Neural cell (in vitro differentiated cells): ENCODE measurements at regions not wholly inside any gene's neighbourhood (a gene's known extent, or its start where the extent isn't known, plus 50 kb on each side); places are given as distances from the start of the nearest gene placed in this dataset.

ENCODE experiments used
- H2AFZ ChIP-seq: fragments of 200-600, 300-800 bp; sonication (generic), shearing (Covaris generic); 2 replicates; pipeline ENCODE4 v1.6.0; 2014; ENCODE audit warnings: low read depth, mild to moderate bottlenecking, antibody characterized with exemption, low read length, moderate library complexity
- H3F3A ChIP-seq: fragments of 200-600 bp; shearing (Covaris generic); 2 replicates; pipeline ENCODE4 v1.6.1; 2016; ENCODE audit warnings: mild to moderate bottlenecking, moderate library complexity, mixed read lengths, antibody characterized with exemption, low read length; ENCODE audit not compliant: insufficient read depth, poor library complexity, severe bottlenecking
- H3K27ac ChIP-seq: fragments of 200-600, 300-800 bp; sonication (generic), shearing (Covaris generic); 2 replicates; pipeline ENCODE4 v1.5.1; 2014; ENCODE audit warnings: mild to moderate bottlenecking, low read length, moderate library complexity
- H3K27me3 ChIP-seq: fragments of 300-800, 200-600 bp; sonication (generic), shearing (Covaris generic); 2 replicates; pipeline ENCODE4 v1.6.0; 2014; ENCODE audit warnings: mild to moderate bottlenecking, low read depth, low read length, moderate library complexity; ENCODE audit not compliant: insufficient read depth
- H3K36me3 ChIP-seq: fragments of 300-800, 200-600 bp; sonication (generic), shearing (Covaris generic); 2 replicates; pipeline ENCODE4 v1.5.1; 2014; ENCODE audit warnings: mild to moderate bottlenecking, antibody characterized with exemption, low read length, moderate library complexity; ENCODE audit not compliant: insufficient read depth
- H3K4me2 ChIP-seq: fragments of 300-800, 200-600 bp; sonication (generic), shearing (Covaris generic); 2 replicates; pipeline ENCODE4 v1.6.0; 2014; ENCODE audit warnings: mild to moderate bottlenecking, low read length
- H3K4me3 ChIP-seq: fragments of 300-800, 200-600 bp; sonication (generic), shearing (Covaris generic); 2 replicates; pipeline ENCODE4 v1.5.1; 2014; ENCODE audit warnings: mild to moderate bottlenecking, low read length, moderate library complexity
- H3K79me2 ChIP-seq: fragments of 200-600 bp; shearing (Covaris generic); replicated peaks from 2 replicates; pipeline ENCODE4 v1.6.0; 2014; ENCODE audit warnings: mild to moderate bottlenecking, low read length, moderate library complexity; ENCODE audit not compliant: insufficient read depth
- H3K9ac ChIP-seq: fragments of 300-800, 200-600 bp; sonication (generic), shearing (Covaris generic); 2 replicates; pipeline ENCODE4 v1.6.1; 2016; ENCODE audit warnings: mild to moderate bottlenecking, low read length, mixed read lengths
- H3K9me2 ChIP-seq: fragments of 200-600 bp; shearing (Covaris generic); 2 replicates; pipeline ENCODE4 v1.6.1; 2016; ENCODE audit warnings: mild to moderate bottlenecking, low read length, mixed read lengths; ENCODE audit not compliant: insufficient read depth
- H3K9me3 ChIP-seq: fragments of 200-600, 300-800 bp; sonication (generic), shearing (Covaris generic); 2 replicates; pipeline ENCODE4 v1.6.1; 2016; ENCODE audit warnings: mild to moderate bottlenecking, mixed run types, low read length, moderate library complexity, mixed read lengths
- H4K20me1 ChIP-seq: fragments of 200-600 bp; shearing (Covaris generic); 2 replicates; pipeline ENCODE4 v1.6.1; 2016; ENCODE audit warnings: mild to moderate bottlenecking, mixed run types; ENCODE audit not compliant: insufficient read depth
- CTCF ChIP-seq: fragments of 450-650 bp; IDR thresholded peaks from 2 replicates; pipeline ENCODE4 v1.5.1; 2014; ENCODE audit warnings: antibody characterized with exemption, mild to moderate bottlenecking, moderate library complexity; ENCODE audit not compliant: poor library complexity, severe bottlenecking
- EP300 ChIP-seq: fragments of 450-650 bp; conservative IDR thresholded peaks from 2 replicates; pipeline ENCODE4 v1.6.1; 2014; ENCODE audit warnings: antibody characterized with exemption, mild to moderate bottlenecking, moderate library complexity; ENCODE audit not compliant: poor library complexity, severe bottlenecking
- EZH2 ChIP-seq: fragments of 200-600, 300-800 bp; shearing (Covaris generic), sonication (generic); IDR thresholded peaks from 2 replicates; pipeline ENCODE4 v1.6.1; 2014; ENCODE audit warnings: antibody characterized with exemption, low read length, borderline replicate concordance, mild to moderate bottlenecking; ENCODE audit not compliant: insufficient read depth, poor library complexity, severe bottlenecking
- MXI1 ChIP-seq: fragments of 450-650 bp; conservative IDR thresholded peaks from 2 replicates; pipeline ENCODE4 v1.6.1; 2014; ENCODE audit warnings: antibody characterized with exemption, mild to moderate bottlenecking; ENCODE audit not compliant: poor library complexity, severe bottlenecking
- POLR2AphosphoS5 ChIP-seq: IDR thresholded peaks from 2 replicates; pipeline ENCODE4 v1.6.1; 2012
- RAD21 ChIP-seq: fragments of 450-650 bp; conservative IDR thresholded peaks from 2 replicates; pipeline ENCODE4 v1.6.1; 2014; ENCODE audit warnings: antibody characterized with exemption, mild to moderate bottlenecking, moderate library complexity
- REST ChIP-seq: IDR thresholded peaks from 2 replicates; pipeline ENCODE4 v1.6.1; 2012; ENCODE audit warnings: borderline replicate concordance
- SMC3 ChIP-seq: fragments of 450-650 bp; conservative IDR thresholded peaks from 2 replicates; pipeline ENCODE4 v1.6.1; 2014; ENCODE audit warnings: antibody characterized with exemption, mild to moderate bottlenecking, moderate library complexity; ENCODE audit not compliant: poor library complexity
- TAF1 ChIP-seq: IDR thresholded peaks from 2 replicates; pipeline ENCODE4 v1.6.1; 2012; ENCODE audit warnings: low read depth

DNA sequence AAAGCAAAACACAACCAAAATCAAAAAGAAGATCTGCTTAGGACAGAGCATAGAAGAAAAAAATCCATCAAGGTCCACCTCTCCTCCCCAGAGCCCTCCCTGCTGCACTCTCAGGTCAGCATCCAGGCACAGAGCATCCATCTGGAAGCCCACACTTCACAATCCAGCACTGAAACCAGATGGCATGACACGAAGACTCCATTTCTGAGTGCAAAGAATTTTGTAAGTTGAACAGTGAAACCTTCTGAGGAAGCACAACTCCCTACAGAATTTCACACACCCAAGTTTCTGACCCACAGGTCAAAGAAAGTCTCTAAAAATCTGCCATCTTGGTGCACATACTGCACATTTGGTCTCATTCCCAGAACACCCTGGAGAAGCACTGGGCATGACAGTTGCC, 128.8 kb upstream of the STXBP5 start:
- H3K27ac ChIP-seq: no peak overlapping the region
- no peaks in the 10 kb centered on the region for H3K27me3 ChIP-seq
- H3K9ac ChIP-seq: no peak overlapping the region
- H3F3A ChIP-seq: no peaks in the 10 kb centered on the region
- TF ChIP-seq REST (no peak), TAF1 (no peak), SMC3 (no peak), POLR2AphosphoS5 (no peak), EZH2 (no peak), CTCF (no peak), MXI1 (no peak), RAD21 (no peak), EP300 (no peak)
- no peaks in the 10 kb centered on the region for H3K9me2 ChIP-seq
- H3K4me3 ChIP-seq: no peak overlapping the region
- H3K36me3 ChIP-seq: no peaks in the 10 kb centered on the region
- H2AFZ ChIP-seq: no peak overlapping the region
- H3K79me2 ChIP-seq: no peaks in the 10 kb centered on the region
- H3K4me2 ChIP-seq: no peak overlapping the region
- H4K20me1 ChIP-seq: no peaks in the 10 kb centered on the region
- no peaks in the 10 kb centered on the region for H3K9me3 ChIP-seq

- Histone ChIP-seq H2AFZ (no peak overlapping the region), H3K9ac (no peak overlapping the region), H3K4me3 (no peak overlapping the region), H3K79me2 (no peaks in the 10 kb centered on the region), H3K9me3 (no peaks in the 10 kb centered on the region), H3K27ac (no peak overlapping the region), H4K20me1 (no peaks in the 10 kb centered on the region), H3K27me3 (no peaks in the 10 kb centered on the region), H3F3A (no peaks in the 10 kb centered on the region), H3K9me2 (no peaks in the 10 kb centered on the region), H3K4me2 (no peak overlapping the region), H3K36me3 (no peaks in the 10 kb centered on the region)
- no peak for TF ChIP-seq MXI1
- TF ChIP-seq REST: no peak
- TF ChIP-seq TAF1: no peak
- TF ChIP-seq EP300: no peak
- TF ChIP-seq POLR2AphosphoS5: no peak
- TF ChIP-seq SMC3: no peak
- no peak for TF ChIP-seq RAD21
- no peak for TF ChIP-seq CTCF
- no peak for TF ChIP-seq EZH2
Observed at GRCh38 chr6:147077251-147077650, 127.0 kb upstream of the STXBP5 start.
